Calu3 (cell line): ENCODE measurements at regions not wholly inside any gene's neighbourhood (a gene's known extent, or its start where the extent isn't known, plus 50 kb on each side); places are given as distances from the start of the nearest gene placed in this dataset.

Source experiments
- BruUV-seq: library from RNA; stranded (reverse); fragments of 400-500 nt; replicated peaks from 2 replicates; lab custom pipeline; 2021; lab: Mats Ljungman, UMichigan
- CTCF ChIA-PET: fragments of 300-600 bp; sonication (Branson Sonifier 250); formaldehyde crosslinking; loops from one replicate; lab custom pipeline; 2022; ENCODE audit warnings: antibody characterized with exemption; lab: Charles Lee
- DNase-seq: peaks from one replicate; pipeline ENCODE4 v3.0.0; 2022
- H3K27ac Mint-ChIP-seq: one replicate; pipeline ENCODE4 v1.8.0; 2022; ENCODE audit warnings: mixed read lengths; ENCODE audit not compliant: unreplicated experiment
- H3K27me3 Mint-ChIP-seq: one replicate; pipeline ENCODE4 v1.8.0; 2022; ENCODE audit warnings: mixed read lengths; ENCODE audit not compliant: unreplicated experiment
- H3K36me3 Mint-ChIP-seq: one replicate; pipeline ENCODE4 v1.8.0; 2022; ENCODE audit warnings: mild to moderate bottlenecking, moderate library complexity, mixed read lengths; ENCODE audit not compliant: insufficient read depth, unreplicated experiment
- H3K4me1 Mint-ChIP-seq: one replicate; pipeline ENCODE4 v1.8.0; 2022; ENCODE audit warnings: mild to moderate bottlenecking, low read depth, mixed read lengths; ENCODE audit not compliant: unreplicated experiment
- H3K4me3 Mint-ChIP-seq: one replicate; pipeline ENCODE4 v1.8.0; 2022; ENCODE audit warnings: mild to moderate bottlenecking, low read depth, moderate library complexity, mixed read lengths; ENCODE audit not compliant: unreplicated experiment
- H3K9me3 Mint-ChIP-seq: one replicate; pipeline ENCODE4 v1.8.0; 2022; ENCODE audit warnings: low read depth, mixed read lengths; ENCODE audit not compliant: unreplicated experiment
- intact Hi-C: fragments of 100-400 bp; cut with micrococcal nuclease; formaldehyde crosslinking; loops from one replicate; pipeline ENCODE4 v1.10.0; 2022; ENCODE audit not compliant: unreplicated experiment
- TF ChIP-seq, protein P1 (sequence below): fragments of 200-600 bp; IDR thresholded peaks from one replicate; pipeline ENCODE4 v1.8.0; 2022; ENCODE audit warnings: antibody characterized with exemption; ENCODE audit not compliant: unreplicated experiment

GRCh38 chr7:118372530-118372929, 148.0 kb downstream of the ANKRD7 start:
- Mint-ChIP-seq H3K36me3 (no peaks in the 10 kb centered on the region), H3K4me3 (no peak overlapping the region), H3K27me3 (no peaks in the 10 kb centered on the region), H3K27ac (no peak overlapping the region), H3K4me1 (no peaks in the 10 kb centered on the region), H3K9me3 (no peaks in the 10 kb centered on the region)
- TF ChIP-seq, protein P1, sequence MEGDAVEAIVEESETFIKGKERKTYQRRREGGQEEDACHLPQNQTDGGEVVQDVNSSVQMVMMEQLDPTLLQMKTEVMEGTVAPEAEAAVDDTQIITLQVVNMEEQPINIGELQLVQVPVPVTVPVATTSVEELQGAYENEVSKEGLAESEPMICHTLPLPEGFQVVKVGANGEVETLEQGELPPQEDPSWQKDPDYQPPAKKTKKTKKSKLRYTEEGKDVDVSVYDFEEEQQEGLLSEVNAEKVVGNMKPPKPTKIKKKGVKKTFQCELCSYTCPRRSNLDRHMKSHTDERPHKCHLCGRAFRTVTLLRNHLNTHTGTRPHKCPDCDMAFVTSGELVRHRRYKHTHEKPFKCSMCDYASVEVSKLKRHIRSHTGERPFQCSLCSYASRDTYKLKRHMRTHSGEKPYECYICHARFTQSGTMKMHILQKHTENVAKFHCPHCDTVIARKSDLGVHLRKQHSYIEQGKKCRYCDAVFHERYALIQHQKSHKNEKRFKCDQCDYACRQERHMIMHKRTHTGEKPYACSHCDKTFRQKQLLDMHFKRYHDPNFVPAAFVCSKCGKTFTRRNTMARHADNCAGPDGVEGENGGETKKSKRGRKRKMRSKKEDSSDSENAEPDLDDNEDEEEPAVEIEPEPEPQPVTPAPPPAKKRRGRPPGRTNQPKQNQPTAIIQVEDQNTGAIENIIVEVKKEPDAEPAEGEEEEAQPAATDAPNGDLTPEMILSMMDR: no peak
- intact Hi-C loops: no loop called here
- BruUV-seq: no TSS peak
- CTCF ChIA-PET: interaction anchor here (0.6 kb wide), 1 partner anchor 68 kb away, joined by 3 read pairs; no protein-coding TSS in a partner anchor
- DNase-seq: no peak

GRCh38 chr7:118389629-118390028, 165.1 kb downstream of the ANKRD7 start:
- TF ChIP-seq, protein P1: no peak
- Mint-ChIP-seq H3K9me3 (no peaks in the 10 kb centered on the region), H3K27me3 (no peaks in the 10 kb centered on the region), H3K4me1 (no peaks in the 10 kb centered on the region), H3K4me3 (no peak overlapping the region), H3K27ac (no peak overlapping the region), H3K36me3 (no peaks in the 10 kb centered on the region)
- CTCF ChIA-PET: no interaction called here
- DNase-seq: no peak
- intact Hi-C loops: no loop called here
- no TSS peak for BruUV-seq

- no TSS peak for BruUV-seq
- intact Hi-C loops: no loop called here
- TF ChIP-seq, protein P1: no peak
- H3K4me1 Mint-ChIP-seq: no peaks in the 10 kb centered on the region
- no peaks in the 10 kb centered on the region for H3K27me3 Mint-ChIP-seq
- DNase-seq: no peak
- CTCF ChIA-PET: no interaction called here
- H3K27ac Mint-ChIP-seq: no peak overlapping the region
- H3K9me3 Mint-ChIP-seq: no peaks in the 10 kb centered on the region
- H3K4me3 Mint-ChIP-seq: no peak overlapping the region
- no peaks in the 10 kb centered on the region for H3K36me3 Mint-ChIP-seq
Measured at GRCh38 chr7:118404211-118404610, 179.7 kb downstream of the ANKRD7 start.

GRCh38 chr7:118418433-118418832, 193.9 kb downstream of the ANKRD7 start:
- no peak for DNase-seq
- no peaks in the 10 kb centered on the region for H3K27me3 Mint-ChIP-seq
- no peak overlapping the region for H3K4me3 Mint-ChIP-seq
- intact Hi-C loops: no loop called here
- no peaks in the 10 kb centered on the region for H3K9me3 Mint-ChIP-seq
- H3K36me3 Mint-ChIP-seq: no peaks in the 10 kb centered on the region
- no peaks in the 10 kb centered on the region for H3K4me1 Mint-ChIP-seq
- H3K27ac Mint-ChIP-seq: no peak overlapping the region
- CTCF ChIA-PET: no interaction called here
- TF ChIP-seq, protein P1: no peak
- no TSS peak for BruUV-seq
